ENCODE measurements at regions not wholly inside any gene's neighbourhood (a gene's known extent, or its start where the extent isn't known, plus 50 kb on each side); places are given as distances from the start of the nearest gene placed in this dataset.

- no peaks in the 10 kb centered on the region for H3K9me2 ChIP-seq (ENCODE audit: insufficient read depth)
- POLR2A ChIA-PET, result no interaction called here
- RAD21 ChIA-PET (ENCODE audit: low non-redundant PET in 1 of 2, low total read pairs in 2 of 2, uncharacterized antibody in 2 of 2, unreplicated experiment in 2 of 2), result no interaction called here
- no peak overlapping the region for H2AFZ ChIP-seq (ENCODE audit: low read depth, low read length, poor library complexity, severe bottlenecking)
- H3K79me2 ChIP-seq (ENCODE audit: insufficient read depth, low read length), result no peaks in the 10 kb centered on the region
- DNase-seq (ENCODE audit: low read depth, low spot score) (no peak), ATAC-seq (peak; percentile 27; the same call in 1 of the 2 replicates)
- no peaks in the 10 kb centered on the region for H3K9me3 ChIP-seq (ENCODE audit: control insufficient read depth in 1 of 2, insufficient read depth in 1 of 2, low read depth in 1 of 2, low read length in 2 of 2)
- H3K4me2 ChIP-seq (ENCODE audit: low read length), result no peak overlapping the region
- H3K27me3 ChIP-seq (ENCODE audit: insufficient read depth, low read length), result no peaks in the 10 kb centered on the region
- H3K36me3 ChIP-seq (ENCODE audit: control insufficient read depth in 1 of 2, insufficient read depth in 2 of 2, low read length in 2 of 2), result no peaks in the 10 kb centered on the region
- H3K27ac ChIP-seq (ENCODE audit: low read depth, low read length), result no peak overlapping the region
- TF ChIP-seq POLR2A (IDR thresholded peaks at IDR 0.05; ENCODE audit: borderline replicate concordance, extremely low read depth, insufficient read depth, insufficient read length) (no peak), ZBTB33 (IDR thresholded peaks at IDR 0.05; ENCODE audit: extremely low read depth, insufficient replicate concordance, low read length) (no peak), ZFX (IDR thresholded peaks at IDR 0.05) (no peak), RAD21 (IDR thresholded peaks at IDR 0.05; ENCODE audit: low read depth) (no peak), CTCF (IDR thresholded peaks at IDR 0.05 in 2 of 3, conservative IDR thresholded peaks at IDR 0.05 in 1 of 3; ENCODE audit: borderline replicate concordance in 1 of 3, insufficient read depth in 1 of 3, low read depth in 2 of 3, low read length in 2 of 3) (0 out of 6 replicates have a peak, but pooled peaks of 2 of the 3 experiments have one; percentile 13 to 15), SIN3A (IDR thresholded peaks at IDR 0.05; ENCODE audit: low read depth) (no peak)
- BruUV-seq (replicated peaks), result no TSS peak
- CTCF ChIA-PET, result no interaction called here
- no peaks in the 10 kb centered on the region for H3K4me1 ChIP-seq (ENCODE audit: control insufficient read depth in 1 of 2, insufficient read depth in 2 of 2, low read length in 2 of 2)
- H3K9ac ChIP-seq (ENCODE audit: low read length), result no peak overlapping the region
- H4K20me1 ChIP-seq (ENCODE audit: insufficient read depth), result no peaks in the 10 kb centered on the region
- intact Hi-C loops (cut with micrococcal nuclease), result no loop called here
- no peak overlapping the region for H3K4me3 ChIP-seq (replicated peaks in 1 of 2; ENCODE audit: low read depth in 1 of 2, low read length in 2 of 2)
Observed at GRCh38 chr2:145530653-145531052, 1010.7 kb upstream of the ZEB2 start.
